ENCODE measurements at regions not wholly inside any gene's neighbourhood (a gene's known extent, or its start where the extent isn't known, plus 50 kb on each side); places are given as distances from the start of the nearest gene placed in this dataset.

DNA sequence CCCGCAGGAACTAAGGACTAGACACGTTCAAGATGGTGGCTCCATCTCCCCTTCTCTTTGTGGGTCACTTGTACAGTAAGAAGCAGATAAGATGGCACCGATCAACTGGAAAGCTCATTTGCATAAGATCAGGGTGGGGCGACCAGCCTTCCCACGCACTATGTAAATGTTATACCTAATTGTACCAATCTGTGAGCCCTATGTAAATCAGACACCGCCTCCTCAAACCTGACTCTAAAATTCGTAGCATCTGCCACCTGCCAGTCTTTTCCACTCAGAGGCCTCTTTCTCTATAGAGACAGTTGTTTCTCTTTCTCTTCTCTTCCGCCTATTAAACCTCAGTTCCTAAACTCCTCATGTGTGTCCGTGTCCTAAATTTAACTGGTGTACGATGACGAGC lies 324.5 kb downstream of the PHF14 start:
- H3K9me3 Mint-ChIP-seq = no peaks in the 10 kb centered on the region
- H3K36me3 Mint-ChIP-seq (ENCODE audit: low read depth) = no peaks in the 10 kb centered on the region
- no peaks in the 10 kb centered on the region for H3K4me1 Mint-ChIP-seq
- POLR2A ChIA-PET = no interaction called here
- DNase-seq = no peak
- H3K4me3 Mint-ChIP-seq = no peak overlapping the region
- CTCF ChIA-PET = no interaction called here
- no peak overlapping the region for H3K27ac Mint-ChIP-seq
- H3K27me3 Mint-ChIP-seq = no peaks in the 10 kb centered on the region

DNA sequence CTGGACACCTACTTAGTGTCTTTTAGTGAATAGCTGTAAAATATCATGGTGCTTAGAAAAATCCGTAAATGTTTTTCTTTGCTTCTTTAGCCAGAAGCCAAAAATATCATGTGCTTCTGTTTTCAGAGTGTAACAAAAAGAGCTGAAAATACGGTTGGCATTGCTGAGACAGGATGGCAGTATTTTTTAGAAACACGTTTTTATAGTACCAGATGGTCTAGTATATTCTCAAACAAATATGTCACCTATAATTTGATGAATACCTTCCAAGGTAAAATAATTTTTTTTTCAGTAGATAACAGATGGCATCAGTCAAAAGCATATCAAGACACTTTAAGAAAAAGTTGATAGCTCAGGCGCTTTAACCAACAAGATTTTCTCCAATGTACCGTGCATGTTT lies 326.6 kb downstream of the PHF14 start:
- Mint-ChIP-seq H3K4me1 (no peaks in the 10 kb centered on the region), H3K9me3 (no peaks in the 10 kb centered on the region), H3K4me3 (no peak overlapping the region), H3K27me3 (no peaks in the 10 kb centered on the region), H3K36me3 (ENCODE audit: low read depth) (no peaks in the 10 kb centered on the region), H3K27ac (no peak overlapping the region)
- ChIA-PET CTCF (no interaction called here), POLR2A (no interaction called here)
- no peak for DNase-seq

DNA sequence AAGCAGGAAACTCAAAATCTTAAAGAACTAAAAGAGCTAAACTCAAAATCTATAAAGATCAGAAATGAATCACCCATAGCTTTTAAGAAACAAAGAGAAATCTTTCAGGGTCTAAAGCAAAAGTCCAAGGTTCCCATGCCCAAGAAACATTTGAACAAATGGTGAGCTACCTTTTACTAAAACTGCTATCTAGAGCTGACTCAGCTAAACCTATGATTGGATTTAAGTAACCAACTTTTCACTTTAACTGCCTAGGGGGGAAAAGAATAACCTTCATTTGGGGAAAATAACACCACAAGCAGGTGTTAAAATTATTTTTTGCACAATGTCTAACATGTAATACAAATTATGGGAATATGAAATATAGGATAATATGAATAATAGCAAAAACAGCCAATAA lies 328.4 kb downstream of the PHF14 start:
- ChIA-PET CTCF (no interaction called here), POLR2A (no interaction called here)
- Mint-ChIP-seq H3K27me3 (no peaks in the 10 kb centered on the region), H3K36me3 (ENCODE audit: low read depth) (no peaks in the 10 kb centered on the region), H3K27ac (no peak overlapping the region), H3K4me1 (no peaks in the 10 kb centered on the region), H3K9me3 (no peaks in the 10 kb centered on the region), H3K4me3 (no peak overlapping the region)
- DNase-seq = no peak

DNA sequence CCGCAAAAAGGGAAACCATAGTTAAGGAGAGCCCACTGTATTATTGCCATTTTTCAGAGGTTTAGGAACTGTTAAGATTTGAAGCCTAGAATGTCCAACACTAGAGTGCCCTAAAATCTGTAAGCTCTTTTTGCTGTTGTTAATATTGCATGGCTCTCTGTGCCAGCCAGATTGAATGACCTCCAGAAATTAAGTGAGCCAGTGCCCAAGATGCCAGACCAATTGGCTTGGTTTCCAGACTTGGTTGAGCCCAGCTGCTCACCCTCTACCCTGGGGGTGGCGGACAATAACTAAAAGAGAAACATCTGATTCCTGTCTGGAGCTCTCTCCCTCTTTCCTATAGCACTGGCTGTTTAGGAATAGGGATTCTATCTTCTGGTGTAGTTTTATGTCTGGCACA lies 340.1 kb downstream of the PHF14 start:
- ChIA-PET POLR2A (no interaction called here), CTCF (no interaction called here)
- no peaks in the 10 kb centered on the region for H3K27me3 Mint-ChIP-seq
- H3K4me1 Mint-ChIP-seq = no peaks in the 10 kb centered on the region
- no peaks in the 10 kb centered on the region for H3K36me3 Mint-ChIP-seq (ENCODE audit: low read depth)
- no peak overlapping the region for H3K4me3 Mint-ChIP-seq
- DNase-seq = no peak
- no peaks in the 10 kb centered on the region for H3K9me3 Mint-ChIP-seq
- no peak overlapping the region for H3K27ac Mint-ChIP-seq

DNA sequence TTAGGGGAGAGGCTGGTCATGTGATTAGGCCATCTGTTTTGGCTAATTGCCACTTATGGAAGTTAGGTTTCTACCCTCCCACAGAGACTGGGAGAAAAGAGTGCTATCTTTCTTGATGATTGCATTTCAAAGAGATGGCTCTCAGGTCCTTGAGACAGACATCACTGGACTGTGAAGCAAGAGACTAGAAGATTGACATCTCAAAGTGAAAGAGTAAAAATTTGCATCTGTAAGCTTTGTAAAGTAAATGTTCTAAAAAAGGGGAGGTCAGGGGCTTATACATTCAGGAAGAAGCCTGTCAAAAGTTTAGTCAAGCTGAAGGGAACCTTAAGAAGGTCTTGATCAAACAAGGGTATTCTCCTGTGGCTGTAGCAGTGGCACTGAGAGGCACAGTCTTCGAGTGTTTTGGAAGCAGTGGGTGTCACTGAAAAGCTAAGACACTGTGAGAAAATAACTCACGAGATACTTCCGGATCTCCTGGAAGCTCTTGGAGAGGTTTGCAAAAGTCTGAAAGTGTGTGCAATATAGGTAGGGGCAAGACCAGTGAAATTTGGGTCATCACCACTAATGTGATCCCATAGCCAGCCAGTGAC lies 342.1 kb downstream of the PHF14 start:
- POLR2A ChIA-PET = no interaction called here
- H3K36me3 Mint-ChIP-seq (ENCODE audit: low read depth) = no peaks in the 10 kb centered on the region
- DNase-seq = no peak
- H3K4me1 Mint-ChIP-seq = no peaks in the 10 kb centered on the region
- no peak overlapping the region for H3K27ac Mint-ChIP-seq
- CTCF ChIA-PET = no interaction called here
- H3K27me3 Mint-ChIP-seq = no peaks in the 10 kb centered on the region
- no peaks in the 10 kb centered on the region for H3K9me3 Mint-ChIP-seq
- no peak overlapping the region for H3K4me3 Mint-ChIP-seq

DNA sequence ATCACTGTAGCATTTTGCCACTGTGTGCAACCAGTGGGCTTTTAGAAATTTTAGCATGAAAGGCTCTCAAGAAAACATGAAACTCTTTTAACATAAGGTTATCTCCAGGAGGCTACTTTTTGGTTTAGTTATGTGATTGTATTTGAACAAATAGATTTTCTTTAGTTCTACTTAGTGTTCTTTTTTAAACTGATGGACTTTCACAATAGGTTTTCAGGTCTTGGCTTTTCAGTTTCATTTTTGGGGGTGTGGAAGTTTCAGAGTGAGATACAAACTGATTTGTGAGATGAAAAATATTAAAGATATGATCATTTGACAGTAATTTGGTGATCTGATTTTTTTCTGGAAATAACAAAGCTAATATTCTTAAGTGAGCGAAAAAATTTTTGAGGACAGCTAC lies 344.1 kb downstream of the PHF14 start:
- Mint-ChIP-seq H3K4me1 (no peaks in the 10 kb centered on the region), H3K4me3 (no peak overlapping the region), H3K27me3 (no peaks in the 10 kb centered on the region), H3K36me3 (ENCODE audit: low read depth) (no peaks in the 10 kb centered on the region), H3K27ac (no peak overlapping the region), H3K9me3 (no peaks in the 10 kb centered on the region)
- ChIA-PET POLR2A (no interaction called here), CTCF (no interaction called here)
- DNase-seq = no peak

DNA sequence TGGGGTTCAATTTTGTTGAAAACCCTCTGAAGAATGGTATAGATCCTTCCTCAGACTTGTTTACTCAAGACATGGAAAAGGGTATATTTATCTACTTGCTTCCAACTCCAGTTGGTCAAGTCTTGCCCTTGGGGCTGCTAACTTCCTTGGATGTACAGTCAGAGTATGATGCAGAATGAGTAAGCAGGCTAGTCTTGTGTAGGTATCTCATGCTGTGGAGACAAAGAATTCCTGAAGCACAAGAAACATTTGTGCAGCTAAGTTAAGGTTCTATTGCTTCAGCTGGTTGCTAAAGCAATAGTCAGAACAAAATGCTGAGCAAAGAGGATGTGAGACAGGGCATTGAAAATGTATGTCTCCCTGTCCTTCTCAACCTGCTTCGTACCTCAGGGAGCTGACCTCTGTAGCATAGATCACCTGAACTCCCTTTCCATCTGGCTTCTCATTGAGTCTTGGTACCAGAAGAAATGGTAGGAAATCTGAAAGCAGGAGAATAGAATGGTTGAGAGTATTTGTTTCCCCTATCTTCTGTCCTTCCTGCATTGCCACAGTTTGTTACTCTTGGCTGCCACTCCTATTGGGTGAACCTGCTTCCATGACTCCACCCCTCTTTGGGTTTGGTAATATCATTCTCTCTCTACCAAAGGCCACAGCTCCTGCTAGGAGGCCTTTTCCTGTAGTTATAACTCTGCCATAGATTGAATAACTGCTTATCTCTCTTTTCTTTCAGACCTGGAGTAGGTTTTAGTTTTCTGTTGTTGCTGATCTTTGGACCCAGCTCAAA lies 346.0 kb downstream of the PHF14 start:
- Mint-ChIP-seq H3K9me3 (no peaks in the 10 kb centered on the region), H3K36me3 (ENCODE audit: low read depth) (no peaks in the 10 kb centered on the region), H3K27me3 (no peaks in the 10 kb centered on the region), H3K4me1 (no peaks in the 10 kb centered on the region), H3K4me3 (no peak overlapping the region), H3K27ac (no peak overlapping the region)
- DNase-seq = no peak
- ChIA-PET POLR2A (no interaction called here), CTCF (no interaction called here)
